ENCODE measurements at regions not wholly inside any gene's neighbourhood (a gene's known extent, or its start where the extent isn't known, plus 50 kb on each side); places are given as distances from the start of the nearest gene placed in this dataset.

GRCh38 chr10:127797339-127797738 is 60.4 kb downstream of the FOXI2 start:
- no peak for DNase-seq (ENCODE audit: low spot score)
- Mint-ChIP-seq H3K4me3 (ENCODE audit: unreplicated experiment) (no peak overlapping the region), H3K36me3 (ENCODE audit: low read depth) (no peaks in the 10 kb centered on the region), H3K27me3 (ENCODE audit: low read depth) (peaks cover 6% of the 10 kb centered on the region), H3K9me3 (ENCODE audit: low read depth) (no peaks in the 10 kb centered on the region), H3K4me1 (ENCODE audit: low read depth) (no peaks in the 10 kb centered on the region), H3K27ac (ENCODE audit: unreplicated experiment) (no peak overlapping the region)
- no peak for TF ChIP-seq CTCF (IDR thresholded peaks at IDR 0.05)

GRCh38 chr10:127798111-127798510 is 61.1 kb downstream of the FOXI2 start:
- no peaks in the 10 kb centered on the region for H3K9me3 Mint-ChIP-seq (ENCODE audit: low read depth)
- H3K4me1 Mint-ChIP-seq (ENCODE audit: low read depth) = no peaks in the 10 kb centered on the region
- peaks cover 6% of the 10 kb centered on the region for H3K27me3 Mint-ChIP-seq (ENCODE audit: low read depth)
- no peaks in the 10 kb centered on the region for H3K36me3 Mint-ChIP-seq (ENCODE audit: low read depth)
- H3K4me3 Mint-ChIP-seq (ENCODE audit: unreplicated experiment) = no peak overlapping the region
- no peak for DNase-seq (ENCODE audit: low spot score)
- no peak for TF ChIP-seq CTCF (IDR thresholded peaks at IDR 0.05)
- H3K27ac Mint-ChIP-seq (ENCODE audit: unreplicated experiment) = no peak overlapping the region

GRCh38 chr10:127801302-127801701 is 64.3 kb downstream of the FOXI2 start:
- Mint-ChIP-seq H3K4me3 (ENCODE audit: unreplicated experiment) (no peak overlapping the region), H3K27me3 (ENCODE audit: low read depth) (peaks cover 2% of the 10 kb centered on the region), H3K4me1 (ENCODE audit: low read depth) (no peaks in the 10 kb centered on the region), H3K9me3 (ENCODE audit: low read depth) (no peaks in the 10 kb centered on the region), H3K27ac (ENCODE audit: unreplicated experiment) (no peak overlapping the region), H3K36me3 (ENCODE audit: low read depth) (no peaks in the 10 kb centered on the region)
- TF ChIP-seq CTCF (IDR thresholded peaks at IDR 0.05) = no peak
- DNase-seq (ENCODE audit: low spot score) = no peak

- no peak for TF ChIP-seq CTCF (IDR thresholded peaks at IDR 0.05)
- H3K4me3 Mint-ChIP-seq (ENCODE audit: unreplicated experiment) = no peak overlapping the region
- H3K36me3 Mint-ChIP-seq (ENCODE audit: low read depth) = no peaks in the 10 kb centered on the region
- H3K27ac Mint-ChIP-seq (ENCODE audit: unreplicated experiment) = no peak overlapping the region
- no peaks in the 10 kb centered on the region for H3K9me3 Mint-ChIP-seq (ENCODE audit: low read depth)
- H3K27me3 Mint-ChIP-seq (ENCODE audit: low read depth) = peaks cover 2% of the 10 kb centered on the region
- H3K4me1 Mint-ChIP-seq (ENCODE audit: low read depth) = no peaks in the 10 kb centered on the region
- DNase-seq (ENCODE audit: low spot score) = no peak
Measured at GRCh38 chr10:127802531-127803095, 65.6 kb downstream of the FOXI2 start.

- TF ChIP-seq CTCF (IDR thresholded peaks at IDR 0.05) = no peak
- H3K4me1 Mint-ChIP-seq (ENCODE audit: low read depth) = no peaks in the 10 kb centered on the region
- H3K27me3 Mint-ChIP-seq (ENCODE audit: low read depth) = no peaks in the 10 kb centered on the region
- DNase-seq (ENCODE audit: low spot score) = no peak
- H3K4me3 Mint-ChIP-seq (ENCODE audit: unreplicated experiment) = no peak overlapping the region
- no peak overlapping the region for H3K27ac Mint-ChIP-seq (ENCODE audit: unreplicated experiment)
- H3K36me3 Mint-ChIP-seq (ENCODE audit: low read depth) = no peaks in the 10 kb centered on the region
- H3K9me3 Mint-ChIP-seq (ENCODE audit: low read depth) = peaks cover 3% of the 10 kb centered on the region
Measured at GRCh38 chr10:127804696-127805095, 67.7 kb downstream of the FOXI2 start.
